ENCODE measurements at regions not wholly inside any gene's neighbourhood (a gene's known extent, or its start where the extent isn't known, plus 50 kb on each side); places are given as distances from the start of the nearest gene placed in this dataset.
"Not testable (repeated sequence)": the region's sequence is repeated elsewhere in the genome, so short reads cannot be mapped to it uniquely, and the experiment has no call there.

DNA sequence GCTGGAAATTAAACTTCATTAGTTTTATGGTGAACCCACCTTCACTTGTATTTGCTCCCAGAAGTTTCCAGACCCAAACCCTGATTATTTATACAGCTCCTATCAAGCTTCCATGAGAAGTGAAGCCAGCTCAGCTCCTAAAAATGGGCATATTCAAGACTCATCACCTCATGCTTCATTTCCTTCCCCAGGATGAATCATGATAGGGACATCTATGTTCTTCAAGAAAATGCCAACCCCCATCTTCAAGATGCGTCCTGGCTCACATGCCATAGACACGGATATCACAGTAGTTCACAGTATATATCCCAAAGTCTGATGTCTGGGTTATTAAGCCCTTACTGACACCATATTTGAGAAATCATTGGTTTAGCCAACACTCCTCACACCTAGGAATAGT lies 217.6 kb downstream of the NPR3 start:
- peak; percentile 20 for DNase-seq (ENCODE audit: low read depth in 2 of 2)

GRCh38 chr5:32931438-32931837 lies 220.3 kb downstream of the NPR3 start:
- not testable (repeated sequence) for DNase-seq (ENCODE audit: low read depth in 2 of 2)

- no peak for DNase-seq (ENCODE audit: low read depth in 2 of 2)
These were observed 221.3 kb downstream of the NPR3 start for GRCh38 chr5:32932241-32932935.

DNA sequence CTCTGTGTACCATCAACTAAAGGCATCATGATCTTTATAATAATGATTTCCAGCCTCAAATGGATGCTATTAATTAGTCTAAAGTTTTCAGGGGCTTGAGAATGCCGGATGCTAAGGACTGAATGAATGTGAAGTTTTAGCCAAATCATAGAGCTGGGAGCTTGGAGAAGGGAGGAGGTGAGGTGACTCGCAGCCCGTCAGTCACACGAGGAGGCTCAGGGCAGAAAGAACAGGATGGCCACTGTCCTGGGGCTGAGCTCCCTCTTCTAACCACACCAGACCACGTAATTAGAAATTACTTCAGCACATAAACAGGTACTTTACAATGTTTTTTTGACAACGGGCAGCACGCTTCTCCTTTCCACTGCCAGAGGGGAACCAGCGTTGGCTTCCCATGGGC lies 222.6 kb downstream of the NPR3 start:
- DNase-seq (ENCODE audit: low read depth in 2 of 2): no peak

DNA sequence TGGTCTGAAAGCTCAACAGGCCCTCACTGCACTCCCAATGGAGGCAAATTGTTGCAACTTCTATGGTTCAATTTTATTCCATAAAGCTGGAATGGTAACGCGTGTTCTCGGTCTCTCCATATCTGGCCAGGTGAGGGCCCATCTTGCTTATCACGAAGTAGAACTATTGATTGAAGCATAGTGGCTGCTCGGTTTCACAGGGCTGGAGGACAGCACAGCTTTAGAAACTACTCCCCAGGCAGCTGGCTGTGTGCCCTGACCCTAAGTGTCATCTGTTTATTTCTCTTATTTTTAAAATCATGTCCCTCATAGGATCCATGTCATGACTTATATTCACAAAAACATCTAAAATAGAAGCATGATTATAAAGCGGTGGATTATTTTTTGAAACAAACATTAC lies 223.4 kb downstream of the NPR3 start:
- DNase-seq (ENCODE audit: low read depth in 2 of 2): no peak

DNA sequence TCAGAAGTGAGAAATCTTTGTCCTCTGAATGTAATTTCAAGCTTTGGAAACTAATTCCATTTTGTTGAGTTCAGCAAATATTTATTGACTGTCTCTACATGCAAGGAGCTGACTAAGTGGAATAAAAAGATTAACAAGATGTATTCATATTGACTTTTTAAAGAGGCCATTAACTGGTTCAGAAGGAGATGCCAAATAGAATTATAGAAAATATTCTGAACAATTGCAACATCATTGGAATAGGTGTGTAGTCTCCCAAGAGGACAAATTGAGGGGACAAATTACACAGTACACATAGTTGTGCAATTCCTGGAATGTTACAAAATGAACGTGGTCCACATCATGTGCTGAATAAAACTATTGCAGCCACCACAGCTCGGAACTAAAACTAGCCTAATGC lies 224.2 kb downstream of the NPR3 start:
- no peak for DNase-seq (ENCODE audit: low read depth in 2 of 2)

- DNase-seq (ENCODE audit: low read depth in 2 of 2): no peak
These were observed 225.2 kb downstream of the NPR3 start for GRCh38 chr5:32936329-32936728.

GRCh38 chr5:32942225-32942989 lies 231.3 kb downstream of the NPR3 start:
- DNase-seq (ENCODE audit: low read depth in 2 of 2): no peak

DNA sequence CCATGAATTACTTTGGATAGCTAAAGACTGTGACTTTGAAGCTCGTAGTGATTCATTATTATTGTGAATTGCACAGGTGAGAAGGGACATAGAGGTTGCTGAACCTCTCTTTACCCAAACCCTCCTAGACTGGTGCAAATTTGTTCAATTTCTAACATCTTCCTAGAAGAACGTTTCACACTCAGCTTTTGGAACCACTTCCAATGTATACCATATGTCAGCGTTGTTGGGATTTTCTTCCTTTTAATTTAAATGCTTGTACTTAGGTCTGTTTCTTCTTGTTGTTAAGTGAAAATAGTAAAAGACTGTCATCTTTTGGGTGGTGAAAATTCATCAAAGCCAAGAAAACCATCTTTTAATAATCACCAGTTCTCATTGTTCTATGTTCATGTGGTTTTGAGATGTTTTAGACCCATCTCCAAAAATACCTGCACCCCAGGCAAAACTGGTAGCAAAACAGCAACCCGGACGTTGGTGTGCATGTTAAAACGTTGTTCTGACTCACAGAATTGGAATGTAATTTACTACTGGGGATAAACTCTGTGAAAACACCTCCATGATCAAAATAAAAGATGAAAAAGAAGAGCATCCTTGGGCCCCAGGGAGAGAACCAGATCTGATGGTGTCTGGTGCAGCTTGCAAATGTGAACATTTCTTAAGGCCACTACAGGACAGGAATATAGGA lies 238.3 kb downstream of the NPR3 start:
- DNase-seq (ENCODE audit: low read depth in 2 of 2): no peak

DNA sequence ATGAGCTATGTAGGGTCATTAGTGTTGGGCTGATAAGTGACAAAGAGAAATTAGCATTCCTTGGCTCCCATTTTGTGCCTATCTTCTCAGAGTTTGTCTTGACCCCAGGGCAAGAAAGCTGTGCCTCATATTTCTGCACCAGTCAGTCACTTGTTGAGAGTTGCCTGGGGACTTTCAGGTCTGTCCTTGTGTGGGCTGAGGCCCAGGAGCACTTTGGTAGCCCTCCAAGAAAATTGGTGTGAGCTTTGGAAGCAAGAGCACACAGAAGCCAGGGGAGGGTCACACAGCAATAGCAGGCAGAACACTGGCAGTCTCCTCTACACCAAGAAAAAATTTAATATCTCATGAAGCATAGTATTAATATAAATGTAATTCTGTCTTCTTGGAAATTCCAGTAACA lies 239.9 kb downstream of the NPR3 start:
- DNase-seq (ENCODE audit: low read depth in 2 of 2): no peak

DNA sequence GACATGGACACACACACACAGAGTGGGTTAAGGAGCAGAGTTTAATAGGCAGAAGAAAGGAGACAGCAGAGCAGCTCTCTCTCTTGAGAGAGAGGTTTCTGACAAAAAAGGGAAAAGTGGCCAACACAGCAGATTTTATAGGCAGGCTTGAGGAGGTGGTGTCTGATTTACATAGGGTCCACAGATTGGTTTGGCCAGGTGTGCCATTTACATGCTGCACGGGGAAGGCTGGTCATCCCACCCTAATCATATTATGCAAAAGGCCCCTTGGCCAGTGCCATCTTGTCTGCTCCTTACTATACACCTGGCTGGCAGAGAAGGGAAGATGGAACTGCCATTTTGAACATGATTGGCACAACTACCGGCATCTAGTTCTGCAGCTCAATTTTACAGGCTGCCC lies 240.8 kb downstream of the NPR3 start:
- no peak for DNase-seq (ENCODE audit: low read depth in 2 of 2)

- not testable (repeated sequence) for DNase-seq (ENCODE audit: low read depth in 2 of 2)
These were observed 241.3 kb downstream of the NPR3 start for GRCh38 chr5:32952421-32952820.

DNA sequence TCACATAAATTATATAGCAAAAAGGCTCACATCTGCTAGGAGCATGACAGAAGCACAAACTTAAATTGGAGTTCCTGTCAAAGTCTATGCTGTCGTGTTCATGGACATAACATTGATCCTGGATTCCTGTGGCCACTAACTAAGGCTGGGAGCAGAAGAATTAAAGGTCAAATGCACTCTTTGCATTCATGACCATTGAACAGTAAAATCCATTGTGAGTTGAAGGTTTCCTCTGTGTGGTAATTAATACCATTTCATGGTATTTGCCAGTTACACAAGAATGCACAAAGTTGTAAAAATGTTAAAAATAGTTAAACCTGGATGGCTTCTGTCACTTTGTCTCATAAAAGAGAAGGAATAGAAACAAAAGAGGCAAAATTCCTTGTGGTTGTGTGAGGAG lies 242.6 kb downstream of the NPR3 start:
- no peak for DNase-seq (ENCODE audit: low read depth in 2 of 2)

DNA sequence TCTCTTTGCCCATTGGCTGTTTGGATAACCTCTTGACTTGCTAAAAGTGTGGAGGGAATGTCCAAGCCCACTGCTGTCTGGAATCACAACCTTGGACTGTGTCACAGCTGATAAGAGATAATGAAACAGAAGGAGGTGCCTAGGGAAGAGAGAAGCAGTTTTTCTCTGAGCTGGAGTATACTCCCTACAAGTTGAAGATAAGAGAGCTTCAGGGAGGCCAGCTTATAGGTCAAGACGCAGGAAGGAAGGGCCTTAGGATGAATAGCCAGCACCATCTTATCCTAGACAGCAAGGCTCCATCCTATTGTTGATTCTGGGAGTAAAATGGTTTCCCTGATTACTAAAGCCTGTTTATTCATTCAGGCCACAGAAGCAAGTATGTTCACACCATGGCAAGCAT lies 244.7 kb downstream of the NPR3 start:
- no peak for DNase-seq (ENCODE audit: low read depth in 2 of 2)

DNA sequence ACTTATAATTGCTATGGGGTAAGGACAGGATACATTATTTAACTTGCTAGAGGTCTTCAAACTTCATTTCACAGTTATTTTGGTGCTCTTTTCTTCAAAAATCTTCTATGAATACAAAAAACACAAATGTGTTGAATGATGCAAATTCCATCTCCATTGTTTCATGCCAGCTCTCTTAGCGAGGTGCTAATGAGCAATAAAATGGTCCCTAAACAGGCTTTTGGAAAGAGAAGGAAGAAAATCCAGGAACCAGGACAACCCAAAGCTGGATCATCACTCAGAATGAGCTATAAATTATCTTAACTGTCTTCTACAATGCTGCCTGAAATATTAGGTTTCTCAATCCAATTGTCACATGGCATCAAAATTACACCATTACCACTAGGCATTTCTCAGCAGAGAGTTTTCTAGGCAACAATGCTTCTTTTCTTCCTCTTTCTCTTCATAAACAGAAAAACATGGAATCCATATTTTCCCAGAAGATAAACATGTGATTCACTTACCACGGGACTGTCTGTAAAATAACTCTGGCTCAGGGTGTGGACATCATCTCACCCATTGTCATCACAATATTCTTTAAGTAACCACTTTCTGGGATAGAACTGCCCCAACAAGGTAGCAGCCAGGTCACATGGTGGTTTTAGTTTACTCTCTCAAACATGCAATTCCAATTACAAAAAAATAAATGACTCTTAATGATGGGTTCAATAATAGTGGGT lies 249.4 kb downstream of the NPR3 start:
- DNase-seq (ENCODE audit: low read depth in 2 of 2): no peak

DNA sequence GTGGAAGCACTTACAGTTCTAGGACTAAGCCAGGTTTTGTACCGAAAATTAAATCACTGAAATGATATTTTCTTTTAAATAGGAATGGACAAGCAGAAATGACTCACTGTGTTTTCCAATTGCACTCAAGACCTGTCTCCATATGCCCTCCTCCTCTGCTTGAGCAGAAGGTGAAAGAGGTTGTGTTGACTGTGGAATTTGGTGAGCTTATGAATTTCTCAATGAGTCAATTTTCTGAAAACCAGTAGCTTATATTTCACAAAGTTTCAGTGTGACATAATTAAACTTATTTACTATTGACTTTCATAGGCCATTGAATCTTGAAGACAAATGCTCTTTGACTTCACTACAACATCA lies 249.9 kb downstream of the NPR3 start:
- no peak for DNase-seq (ENCODE audit: low read depth in 2 of 2)

DNA sequence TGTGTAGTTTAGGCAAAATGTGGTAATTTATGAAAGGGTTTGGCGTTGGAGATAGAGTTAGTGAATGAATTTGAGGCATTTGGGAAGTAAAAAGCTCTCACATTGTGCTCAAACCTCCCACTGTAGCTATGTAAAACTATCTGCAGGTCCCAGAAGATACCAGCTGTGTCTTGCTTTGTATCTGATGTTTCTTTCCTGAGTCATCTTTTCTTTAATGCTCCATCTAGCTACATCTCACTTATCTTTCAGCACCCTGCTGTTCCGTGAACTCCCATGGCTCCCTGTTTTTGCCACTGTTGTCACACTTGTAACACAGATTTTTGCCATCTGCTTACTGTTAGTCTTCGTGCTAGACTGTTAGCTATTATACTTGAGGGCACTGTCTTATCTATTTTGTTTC lies 253.1 kb downstream of the NPR3 start:
- DNase-seq (ENCODE audit: low read depth in 2 of 2): peak; percentile 33 to 42

GRCh38 chr5:32973646-32974045 lies 262.5 kb downstream of the NPR3 start:
- no peak for DNase-seq (ENCODE audit: low read depth in 2 of 2)

- no peak for DNase-seq (ENCODE audit: low read depth in 2 of 2)
These were observed 264.7 kb downstream of the NPR3 start for GRCh38 chr5:32975656-32976375.

GRCh38 chr5:32981061-32981460 lies 269.9 kb downstream of the NPR3 start:
- no peak for DNase-seq (ENCODE audit: low read depth in 2 of 2)

DNA sequence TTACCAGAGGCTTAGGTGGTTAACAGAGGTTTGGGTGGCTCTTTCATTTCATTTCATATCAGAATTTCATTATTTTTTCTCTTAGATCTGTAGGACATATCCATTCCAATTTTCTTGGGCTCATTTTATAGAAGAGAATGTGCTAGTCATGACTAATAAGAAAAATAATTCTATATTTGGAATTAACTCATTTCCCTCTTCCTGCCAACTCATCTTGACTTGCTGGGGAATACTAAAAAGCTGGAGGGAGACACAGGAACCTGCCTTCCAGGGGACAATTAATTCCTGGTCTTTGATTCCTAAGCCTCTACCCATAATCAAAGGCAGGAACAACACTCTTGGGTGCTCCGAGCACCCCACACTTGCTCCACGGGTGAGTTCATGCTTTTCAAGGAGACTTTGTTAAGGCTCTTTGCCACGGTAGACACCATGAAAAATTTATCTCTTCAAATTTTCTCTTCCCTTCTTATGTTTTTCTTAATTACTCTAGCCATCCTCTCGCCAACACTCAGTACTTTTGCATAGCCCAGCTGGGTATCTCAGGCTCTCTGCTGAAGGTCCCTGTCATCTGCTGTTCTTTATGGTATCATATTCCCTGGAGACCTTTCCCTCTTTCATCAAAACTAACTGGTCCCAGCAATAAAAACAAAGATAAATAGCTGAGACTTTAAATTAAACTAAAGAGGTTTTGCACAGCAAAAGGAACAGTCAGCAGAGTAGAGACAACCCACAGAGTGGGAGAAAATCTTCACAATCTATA lies 273.9 kb downstream of the NPR3 start:
- DNase-seq (ENCODE audit: low read depth in 2 of 2): peak; percentile 20 to 24

Data from fibroblast of skin of left quadriceps (primary cell).